GM18502 (cell line): ENCODE measurements at regions not wholly inside any gene's neighbourhood (a gene's known extent, or its start where the extent isn't known, plus 50 kb on each side); places are given as distances from the start of the nearest gene placed in this dataset.
"Not testable (repeated sequence)": the region's sequence is repeated elsewhere in the genome, so short reads cannot be mapped to it uniquely, and the experiment has no call there.

Source experiments
- ATAC-seq: cut with Tn5 transposase; IDR thresholded peaks from one replicate; pipeline ENCODE4 v1.9.1; 2021; ENCODE audit warnings: mild to moderate bottlenecking; ENCODE audit not compliant: unreplicated experiment, poor library complexity

- no peak for ATAC-seq
Measured at GRCh38 chr13:71219698-71220415, 647.1 kb downstream of the DACH1 start.

GRCh38 chr13:71218960-71219359 is 648.0 kb downstream of the DACH1 start:
- ATAC-seq = no peak

- ATAC-seq = no peak
Measured at GRCh38 chr13:71217827-71218226, 649.2 kb downstream of the DACH1 start.

GRCh38 chr13:71214821-71215220 is 652.2 kb downstream of the DACH1 start:
- ATAC-seq = no peak

- no peak for ATAC-seq
Measured at GRCh38 chr13:71214357-71214756, 652.6 kb downstream of the DACH1 start.

GRCh38 chr13:71213252-71213821 is 653.7 kb downstream of the DACH1 start:
- peak; percentile 77 for ATAC-seq

DNA sequence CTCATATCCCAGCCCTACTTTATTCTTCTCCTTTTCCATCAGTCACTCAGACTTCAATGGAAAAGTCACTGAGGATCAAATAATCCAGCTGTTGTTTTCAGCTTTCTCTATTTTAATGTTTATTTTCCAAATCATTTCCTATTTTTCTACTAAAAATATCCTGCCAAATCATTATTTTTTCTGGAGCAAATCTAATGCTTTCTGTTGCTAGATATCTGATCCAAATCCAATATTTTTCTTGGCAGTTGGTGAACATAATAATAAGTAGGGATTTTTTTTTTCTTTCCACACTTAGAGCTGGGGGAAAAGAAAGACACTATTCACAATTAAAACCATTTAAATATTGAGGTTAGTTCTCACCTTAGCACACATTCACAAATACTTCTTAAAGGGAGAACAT is 656.1 kb downstream of the DACH1 start:
- no peak for ATAC-seq

- ATAC-seq = no peak
Measured at GRCh38 chr13:71209217-71209616, 657.8 kb downstream of the DACH1 start.

GRCh38 chr13:71184583-71184982 is 682.4 kb downstream of the DACH1 start:
- not testable (repeated sequence) for ATAC-seq

DNA sequence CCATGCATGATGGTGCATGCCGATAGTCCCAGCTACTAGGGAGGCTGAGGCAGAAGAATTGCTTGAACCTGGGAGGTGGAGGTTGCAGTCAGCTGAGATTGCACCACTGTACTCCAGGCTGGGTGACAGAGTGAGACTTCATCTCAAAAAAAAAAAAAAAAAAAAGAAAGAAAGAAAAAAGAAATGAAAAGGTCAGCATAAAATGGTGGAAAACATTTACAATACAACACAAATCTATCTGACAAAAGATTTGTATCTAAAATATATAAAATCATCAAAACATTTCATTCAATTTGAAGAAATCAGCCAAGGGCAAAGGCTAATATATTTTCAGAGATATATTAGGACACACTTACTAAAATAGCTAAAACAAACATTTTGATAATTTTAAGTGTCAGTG is 683.7 kb downstream of the DACH1 start:
- ATAC-seq = not testable (repeated sequence)

DNA sequence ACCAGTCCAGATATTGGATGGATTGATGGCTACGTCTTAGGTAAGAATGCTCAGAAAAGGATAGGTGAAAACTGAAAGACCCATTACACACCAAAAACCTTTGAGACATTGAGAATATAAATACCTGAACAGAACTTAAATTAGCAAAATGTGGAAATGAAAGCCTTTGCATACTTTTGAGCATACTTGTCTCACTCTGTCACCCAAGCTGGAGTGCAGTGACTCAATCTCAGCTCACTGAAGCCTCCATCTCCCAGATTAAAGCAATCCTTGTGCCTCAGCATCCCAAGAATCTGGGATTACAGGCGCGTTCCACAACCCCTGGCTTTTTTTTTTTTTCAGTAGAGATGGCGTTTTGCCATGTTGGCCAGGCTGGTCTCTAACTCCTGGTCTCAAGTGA is 695.3 kb downstream of the DACH1 start:
- ATAC-seq = no peak

DNA sequence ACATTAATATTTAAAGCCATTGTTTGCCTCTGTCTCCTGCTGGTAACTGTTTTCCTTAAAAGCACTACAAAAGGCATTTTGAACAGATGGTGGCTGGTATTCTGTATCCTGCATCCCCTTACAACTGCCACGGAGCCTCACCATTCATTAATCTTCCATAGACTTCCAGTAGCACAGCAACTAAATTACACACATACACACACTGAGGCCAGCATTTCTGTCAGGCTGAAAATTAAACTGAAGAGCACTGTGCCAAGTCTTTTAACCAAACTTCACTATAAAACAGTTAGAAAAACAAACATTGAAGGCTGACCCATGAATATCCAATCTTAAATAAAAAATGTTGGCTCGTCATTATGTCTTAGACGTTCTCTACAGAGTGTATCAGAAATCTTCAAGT is 697.8 kb downstream of the DACH1 start:
- ATAC-seq = no peak

DNA sequence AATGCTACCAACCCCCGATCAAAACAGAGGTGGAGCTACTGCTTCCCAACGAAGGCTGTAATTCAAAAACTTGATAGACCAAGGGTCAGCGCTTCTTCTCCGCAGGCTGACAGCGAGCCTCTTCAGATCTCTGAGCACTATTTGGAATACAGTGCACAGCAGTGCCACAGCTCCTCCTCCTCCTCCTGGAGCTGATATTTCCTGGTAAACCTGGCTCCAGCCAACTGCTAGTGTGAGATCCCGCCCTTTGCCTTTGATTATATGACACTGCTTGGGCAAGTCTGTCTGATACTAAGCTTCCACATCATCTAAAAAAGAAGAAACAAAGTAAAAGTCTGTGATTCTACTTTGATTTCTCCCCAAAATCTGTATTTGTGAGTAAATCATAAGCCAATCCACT is 710.5 kb downstream of the DACH1 start:
- no peak for ATAC-seq

DNA sequence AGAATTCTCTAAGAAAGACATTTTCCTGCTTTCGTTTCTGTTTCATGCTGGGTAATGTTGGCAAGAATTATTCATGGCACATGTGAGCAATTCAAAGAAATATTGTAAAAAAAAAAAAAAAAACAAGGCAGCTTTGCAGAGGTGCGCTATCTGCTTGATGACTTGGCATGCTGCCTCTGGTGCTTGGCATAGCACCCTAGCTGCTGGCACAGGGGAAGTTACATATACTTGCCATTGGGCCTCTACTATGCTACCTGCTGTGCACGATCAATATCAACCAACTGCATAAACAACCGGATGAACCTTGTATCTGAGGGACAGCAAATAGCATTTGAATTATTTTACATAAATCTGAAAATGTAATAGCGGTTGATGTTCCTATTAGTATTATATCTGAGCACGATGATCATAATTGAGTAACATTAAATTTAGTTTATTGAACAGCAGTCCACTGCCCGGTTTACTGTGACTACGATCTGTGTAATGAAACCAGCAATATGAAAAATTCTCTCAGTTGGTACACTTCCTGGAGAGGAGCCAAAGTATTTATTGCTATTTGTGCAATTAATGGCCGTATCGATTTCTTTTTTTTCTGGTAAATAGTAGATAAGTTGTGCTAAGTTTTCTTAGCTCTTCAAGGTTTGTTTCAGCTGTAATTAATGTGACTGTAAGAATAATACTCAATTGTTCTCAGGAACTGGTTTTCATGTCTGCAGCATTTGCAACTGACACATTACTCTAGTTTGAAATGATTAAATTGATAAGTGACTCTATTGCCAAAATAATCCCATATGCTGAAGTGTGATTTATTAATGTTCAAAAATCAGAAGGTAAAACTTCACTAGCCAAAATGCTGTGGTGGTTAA is 717.3 kb downstream of the DACH1 start:
- ATAC-seq = no peak

DNA sequence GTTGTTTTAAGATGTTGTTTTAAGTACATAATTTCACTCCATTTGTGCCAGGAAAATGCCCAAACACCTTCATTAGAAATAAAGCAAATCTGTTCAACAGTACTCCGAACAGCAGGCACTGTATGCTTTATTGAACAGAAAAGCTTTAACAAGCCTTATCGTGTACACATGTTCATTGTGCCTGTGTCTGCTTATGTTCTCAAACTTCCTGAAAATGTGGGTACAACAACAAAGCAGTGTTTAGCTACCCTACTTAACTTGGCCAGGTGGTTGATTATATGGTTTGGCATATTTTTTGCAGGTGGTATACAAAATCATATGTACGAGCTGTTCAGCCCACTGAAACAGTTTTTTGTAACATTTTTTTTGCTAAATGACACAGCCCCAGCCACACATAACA is 718.0 kb downstream of the DACH1 start:
- ATAC-seq = no peak

DNA sequence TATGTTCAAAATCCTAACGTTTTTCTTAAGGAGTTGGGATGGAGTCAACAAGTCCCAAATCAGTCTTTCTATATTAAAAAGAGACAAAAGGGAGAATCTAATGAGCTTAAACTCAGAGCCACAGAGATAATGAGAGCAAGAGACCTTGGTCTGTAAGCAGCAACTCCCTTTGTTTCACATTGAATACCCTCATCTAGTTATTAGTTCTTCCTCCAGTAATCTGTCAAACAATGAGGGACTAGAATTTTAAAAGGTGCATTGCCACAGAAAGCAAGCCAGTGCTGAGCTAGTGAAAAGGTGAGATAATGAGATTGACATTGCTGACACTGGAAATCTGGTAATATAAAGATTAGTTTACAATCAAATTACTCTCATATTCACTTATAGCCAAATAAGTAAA is 718.6 kb downstream of the DACH1 start:
- ATAC-seq = no peak

- ATAC-seq = no peak
Measured at GRCh38 chr13:71144883-71145282, 722.1 kb downstream of the DACH1 start.

DNA sequence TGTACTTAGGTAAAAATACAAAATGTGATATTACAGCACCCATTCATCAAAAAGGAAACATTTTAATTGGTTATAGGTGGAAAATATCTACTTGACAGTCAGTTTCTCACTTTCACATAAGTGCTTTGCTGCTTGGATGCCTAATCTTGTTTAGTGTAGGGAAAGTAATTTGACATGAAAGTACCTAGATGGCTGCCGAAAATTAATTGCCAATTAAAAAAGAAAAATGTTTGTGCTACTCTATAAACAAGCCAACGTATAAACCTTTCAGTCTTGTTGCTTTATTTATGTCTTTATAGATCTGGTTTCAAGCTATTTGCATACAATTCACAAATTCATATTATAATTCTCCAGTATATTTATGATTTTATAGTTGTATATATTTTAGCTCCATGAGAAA is 729.9 kb downstream of the DACH1 start:
- no peak for ATAC-seq

- ATAC-seq = no peak
Measured at GRCh38 chr13:71124230-71124629, 742.8 kb downstream of the DACH1 start.

DNA sequence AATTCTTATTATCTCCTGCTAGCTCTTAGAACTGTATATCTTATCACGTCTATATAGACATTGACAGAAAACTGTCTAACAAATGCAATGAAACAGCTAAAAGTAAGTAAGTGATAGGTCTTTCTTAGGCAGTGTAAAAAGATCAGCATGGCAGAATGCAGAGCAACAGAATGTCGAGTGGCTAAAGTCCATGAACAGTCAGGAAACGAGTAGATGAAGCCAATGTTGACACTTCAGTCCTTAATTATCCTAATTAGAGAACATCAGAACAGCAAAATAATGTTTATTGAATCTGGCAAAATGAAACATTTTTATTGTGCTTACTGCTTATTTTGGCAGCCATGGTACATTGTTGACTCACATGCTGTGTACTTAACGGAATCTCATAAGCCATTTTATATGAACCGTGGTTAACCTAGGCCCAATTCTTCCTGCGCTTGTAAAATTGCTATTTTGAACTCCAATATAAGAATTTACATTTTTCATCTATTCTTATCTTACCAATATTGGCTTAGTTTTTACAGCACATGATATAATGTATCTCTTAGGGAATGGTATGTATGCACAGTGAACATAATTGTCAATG is 748.1 kb downstream of the DACH1 start:
- ATAC-seq = no peak

DNA sequence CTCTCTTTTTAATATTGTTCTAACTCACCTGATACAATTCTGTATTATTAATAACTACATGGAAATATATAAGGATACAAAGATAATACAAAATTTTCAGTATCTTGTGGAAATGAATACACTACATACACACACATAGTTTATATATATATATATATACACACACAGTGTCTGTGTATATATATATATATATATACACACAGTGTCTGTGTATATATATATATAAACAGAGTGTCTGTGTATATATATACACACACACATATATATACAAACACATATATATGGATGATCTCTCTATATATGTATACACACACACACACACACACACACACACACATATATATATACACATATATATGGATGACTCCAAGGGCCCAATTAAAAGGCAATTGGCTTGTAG is 749.1 kb downstream of the DACH1 start:
- ATAC-seq = no peak
